PFSK-1 (cell line): ENCODE measurements at regions not wholly inside any gene's neighbourhood (a gene's known extent, or its start where the extent isn't known, plus 50 kb on each side); places are given as distances from the start of the nearest gene placed in this dataset.

Experiments
- POLR2AphosphoS5 ChIP-seq: IDR thresholded peaks from 2 replicates; pipeline ENCODE4 v1.6.1; 2012; ENCODE audit warnings: low read depth, mild to moderate bottlenecking, control low read depth, low read length, moderate library complexity
- SIN3A ChIP-seq: IDR thresholded peaks from 2 replicates; pipeline ENCODE4 v1.6.1; 2012; ENCODE audit warnings: mild to moderate bottlenecking, low read length, moderate library complexity, borderline replicate concordance; ENCODE audit not compliant: insufficient read depth

DNA sequence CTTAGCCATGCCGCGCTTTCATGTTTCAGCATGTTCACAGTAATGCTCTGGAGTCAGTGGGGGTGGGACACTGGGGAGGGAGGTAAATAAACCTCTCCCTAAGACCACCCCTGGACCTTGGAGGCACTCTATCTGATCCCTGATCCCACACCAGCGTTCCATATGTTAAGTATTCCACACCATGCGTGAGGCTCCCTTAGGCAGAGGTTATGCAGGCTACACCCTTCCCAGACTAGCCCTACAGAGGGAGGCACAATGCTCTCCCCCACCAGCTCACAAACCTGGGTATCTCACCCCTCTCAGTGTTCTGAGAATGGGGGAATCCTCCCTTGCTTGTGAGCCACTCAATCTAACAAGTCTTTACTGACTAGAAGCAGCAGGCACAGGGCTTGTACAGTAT is 1610.4 kb upstream of the ZEB2 start:
- no peak for TF ChIP-seq POLR2AphosphoS5
- TF ChIP-seq SIN3A = no peak
